IMR-90 (cell line): ENCODE measurements at regions not wholly inside any gene's neighbourhood (a gene's known extent, or its start where the extent isn't known, plus 50 kb on each side); places are given as distances from the start of the nearest gene placed in this dataset.

Experiments
- ATAC-seq: fragments of 200-7000 bp; cut with Tn5 transposase; 2 replicates; pipeline ENCODE4 v1.9.1; 2020; ENCODE audit warnings: low read depth, mild to moderate bottlenecking, moderate library complexity
- BruUV-seq: library from RNA; stranded (reverse); fragments of 400-500 nt; replicated peaks from 2 replicates; lab custom pipeline; 2021; lab: Mats Ljungman, UMichigan
- CTCF ChIA-PET: fragments of 300-600 bp; formaldehyde crosslinking; extraction: SDS; loops from one replicate; lab custom pipeline; 2021; ENCODE audit warnings: antibody characterized with exemption; lab: Yijun Ruan, JAX
- POLR2A ChIA-PET: fragments of 300-600 bp; sonication (Branson Sonifier 250); formaldehyde crosslinking; loops from one replicate; lab custom pipeline; 2022; ENCODE audit warnings: antibody characterized with exemption; ENCODE audit not compliant: unreplicated experiment; lab: Charles Lee
- DNase-seq: peaks from one replicate; pipeline ENCODE4 v3.0.0; 2013
- H2AFZ ChIP-seq: replicated peaks from 2 replicates; pipeline ENCODE3; 2013; ENCODE audit warnings: low read length, mild to moderate bottlenecking; ENCODE audit not compliant: poor library complexity
- H2AK5ac ChIP-seq: 2 replicates; pipeline ENCODE4 v1.6.1; 2013; ENCODE audit warnings: low read depth, low read length, inconsistent platforms
- H2AK9ac ChIP-seq: replicated peaks from 2 replicates; pipeline ENCODE3; 2013; ENCODE audit warnings: mild to moderate bottlenecking, low read depth, low read length, moderate library complexity; ENCODE audit not compliant: poor library complexity
- H2BK120ac ChIP-seq: 2 replicates; pipeline ENCODE4 v1.6.1; 2013; ENCODE audit warnings: low read depth, low read length, inconsistent platforms
- H2BK15ac ChIP-seq: 3 replicates; pipeline ENCODE4 v1.6.1; 2013; ENCODE audit warnings: low read depth, low read length, inconsistent platforms
- H2BK20ac ChIP-seq: 2 replicates; pipeline ENCODE4 v1.6.1; 2013; ENCODE audit warnings: low read depth, mild to moderate bottlenecking, inconsistent platforms, low read length, moderate library complexity
- H2BK5ac ChIP-seq: 2 replicates; pipeline ENCODE4 v1.6.1; 2013; ENCODE audit warnings: mild to moderate bottlenecking, low read depth, low read length, inconsistent platforms; ENCODE audit not compliant: poor library complexity, severe bottlenecking
- H3K14ac ChIP-seq: replicated peaks from 2 replicates; pipeline ENCODE4 v1.6.1; 2013; ENCODE audit warnings: low read depth, low read length, inconsistent platforms
- H3K18ac ChIP-seq: 2 replicates; pipeline ENCODE4 v1.6.1; 2013; ENCODE audit warnings: low read depth, low read length, control low read depth
- H3K23ac ChIP-seq: 2 replicates; pipeline ENCODE4 v1.6.1; 2013; ENCODE audit warnings: low read depth, low read length, inconsistent platforms
- H3K27ac ChIP-seq: 2 replicates; pipeline ENCODE4 v1.5.1; 2013; ENCODE audit warnings: mild to moderate bottlenecking, control low read depth, low read length; ENCODE audit not compliant: insufficient read depth
- H3K27me3 ChIP-seq: 2 replicates; pipeline ENCODE4 v1.6.1; 2013; ENCODE audit warnings: low read length; ENCODE audit not compliant: control insufficient read depth, insufficient read depth
- H3K36me3 ChIP-seq: 2 replicates; pipeline ENCODE4 v1.6.1; 2013; ENCODE audit warnings: low read length, mixed read lengths; ENCODE audit not compliant: control insufficient read depth, insufficient read depth
- H3K4ac ChIP-seq: 2 replicates; pipeline ENCODE4 v1.6.1; 2013; ENCODE audit warnings: low read depth, low read length, inconsistent platforms
- H3K4me1 ChIP-seq: 2 replicates; pipeline ENCODE4 v1.6.1; 2013; ENCODE audit warnings: low read length, mixed read lengths; ENCODE audit not compliant: control insufficient read depth, insufficient read depth
- H3K4me2 ChIP-seq: 2 replicates; pipeline ENCODE4 v1.6.1; 2013; ENCODE audit warnings: low read depth, mild to moderate bottlenecking, control low read depth, low read length, moderate library complexity
- H3K4me3 ChIP-seq: 2 replicates; pipeline ENCODE4 v1.5.1; 2013; ENCODE audit warnings: low read depth, mild to moderate bottlenecking, control low read depth, low read length, moderate library complexity; ENCODE audit not compliant: insufficient read depth
- H3K56ac ChIP-seq: 2 replicates; pipeline ENCODE4 v1.6.1; 2013; ENCODE audit warnings: low read length, inconsistent platforms; ENCODE audit not compliant: insufficient read depth; ENCODE audit errors: extremely low read depth
- H3K79me1 ChIP-seq, 2 experiments: 2 replicates each; pipeline ENCODE4 v1.6.1; 2013; ENCODE audit warnings: low read length in 2 of 2, inconsistent platforms in 1 of 2, low read depth in 1 of 2
- H3K9ac ChIP-seq: 2 replicates; pipeline ENCODE4 v1.6.1; 2013; ENCODE audit warnings: low read depth, low read length, control low read depth
- H3K9me1 ChIP-seq: 2 replicates; pipeline ENCODE4 v1.6.1; 2013; ENCODE audit warnings: low read length, inconsistent platforms; ENCODE audit not compliant: insufficient read depth
- H3K9me3 ChIP-seq: 2 replicates; pipeline ENCODE4 v1.6.1; 2013; ENCODE audit warnings: low read length; ENCODE audit not compliant: control insufficient read depth, insufficient read depth
- H4K20me1 ChIP-seq: 2 replicates; pipeline ENCODE4 v1.6.1; 2013; ENCODE audit warnings: low read length, inconsistent platforms; ENCODE audit not compliant: insufficient read depth
- H4K5ac ChIP-seq: 2 replicates; pipeline ENCODE4 v1.6.1; 2013; ENCODE audit warnings: mild to moderate bottlenecking, low read depth, low read length, control low read depth
- H4K8ac ChIP-seq, 2 experiments: 2 replicates each; pipeline ENCODE4 v1.6.1; 2013; ENCODE audit warnings: low read depth in 2 of 2, low read length in 2 of 2, control low read depth in 1 of 2, inconsistent platforms in 1 of 2
- H4K91ac ChIP-seq: 2 replicates; pipeline ENCODE4 v1.6.1; 2013; ENCODE audit warnings: low read depth, low read length, inconsistent platforms; ENCODE audit not compliant: insufficient read depth
- CHD1 ChIP-seq: IDR thresholded peaks from 2 replicates; pipeline ENCODE4 v1.6.1; 2012; ENCODE audit warnings: low read depth, low read length, improper control_type of control experiment
- FOS ChIP-seq: fragments of 150-350 bp; IDR thresholded peaks from 2 replicates; pipeline ENCODE4 v1.6.1; 2016; ENCODE audit warnings: low read depth, low read length
- MAFK ChIP-seq: IDR thresholded peaks from 2 replicates; pipeline ENCODE4 v1.6.1; 2012; ENCODE audit warnings: low read depth, low read length, improper control_type of control experiment
- MAZ ChIP-seq: IDR thresholded peaks from 2 replicates; pipeline ENCODE4 v1.6.1; 2012; ENCODE audit warnings: low read depth, mild to moderate bottlenecking, low read length, improper control_type of control experiment, moderate library complexity, borderline replicate concordance
- MXI1 ChIP-seq: IDR thresholded peaks from 2 replicates; pipeline ENCODE4 v1.6.1; 2012; ENCODE audit warnings: low read depth, mild to moderate bottlenecking, low read length, moderate library complexity, borderline replicate concordance
- NFE2L2 ChIP-seq: fragments of 150-350 bp; IDR thresholded peaks from 2 replicates; pipeline ENCODE4 v1.6.1; 2016; ENCODE audit warnings: low read depth, mild to moderate bottlenecking, low read length
- POLR2A ChIP-seq: IDR thresholded peaks from 2 replicates; pipeline ENCODE4 v1.6.1; 2012; ENCODE audit warnings: mild to moderate bottlenecking, low read depth, low read length
- RAD21 ChIP-seq: IDR thresholded peaks from 2 replicates; pipeline ENCODE4 v1.6.1; 2012; ENCODE audit warnings: low read length, improper control_type of control experiment
- RCOR1 ChIP-seq: IDR thresholded peaks from 2 replicates; pipeline ENCODE4 v1.6.1; 2012; ENCODE audit warnings: mild to moderate bottlenecking, low read length, improper control_type of control experiment; ENCODE audit not compliant: insufficient replicate concordance
- RFX5 ChIP-seq: IDR thresholded peaks from 2 replicates; pipeline ENCODE4 v1.8.0; 2012; ENCODE audit warnings: low read depth, mild to moderate bottlenecking, low read length, moderate library complexity
- USF2 ChIP-seq: fragments of 150-350 bp; IDR thresholded peaks from 2 replicates; pipeline ENCODE4 v1.6.1; 2017; ENCODE audit warnings: mild to moderate bottlenecking, antibody characterized with exemption, low read length, low read depth
- WGBS, 2 experiments: methylation state at CpG; one replicate each; pipeline versions ENCODE4 v1.1.5 to v1.1.7; 2013; ENCODE audit warnings: missing lambda C conversion rate in 2 of 2; ENCODE audit not compliant: insufficient read length in 1 of 2; ENCODE audit errors: extremely low coverage in 2 of 2; 5-methylcytosine and 5-hydroxymethylcytosine counted together
- dilution Hi-C: fragments of 300-500 bp; cut with HindIII; formaldehyde crosslinking; loops from one replicate; pipeline ENCODE4 v1.14.3; 2018; ENCODE audit warnings: low sequenced_read_pairs; ENCODE audit not compliant: unreplicated experiment
- in situ Hi-C: fragments of 300-500 bp; cut with MboI; formaldehyde crosslinking; loops from 3 replicates; pipeline ENCODE4 v1.14.3; 2019; ENCODE audit warnings: low sequenced_read_pairs, inconsistent platforms, mixed read lengths
- intact Hi-C: fragments of 100-400 bp; cut with micrococcal nuclease; formaldehyde crosslinking; loops from 2 replicates; pipeline ENCODE4 v1.10.0; 2022

- H2BK15ac ChIP-seq = no peak overlapping the region
- H4K20me1 ChIP-seq = no peaks in the 10 kb centered on the region
- ChIA-PET CTCF (no interaction called here), POLR2A (no interaction called here)
- intact Hi-C loops (no loop called here), dilution Hi-C loops (no loop called here), in situ Hi-C loops (no loop called here)
- H2BK20ac ChIP-seq = no peak overlapping the region
- H2BK120ac ChIP-seq = no peak overlapping the region
- TF ChIP-seq CHD1 = no peak
- no peak for TF ChIP-seq FOS
- no peak for TF ChIP-seq USF2
- TF ChIP-seq NFE2L2 = no peak
- no peak for TF ChIP-seq MAZ
- TF ChIP-seq RAD21 = no peak
- no peak for TF ChIP-seq MXI1
- no peak for TF ChIP-seq RFX5
- no peak for TF ChIP-seq MAFK
- TF ChIP-seq RCOR1 = no peak
- no peak for TF ChIP-seq POLR2A
- ATAC-seq (no peak), DNase-seq (peak; percentile 0)
- H2AK5ac ChIP-seq = no peak overlapping the region
- no peak overlapping the region for H3K4me2 ChIP-seq
- H3K36me3 ChIP-seq = no peaks in the 10 kb centered on the region
- H4K5ac ChIP-seq = no peak overlapping the region
- H3K9me3 ChIP-seq = no peaks in the 10 kb centered on the region
- H3K9me1 ChIP-seq = no peaks in the 10 kb centered on the region
- no peak overlapping the region for H4K91ac ChIP-seq
- no CpG with 5 or more reads among the region's 4 CpGs for WGBS, 2 experiments
- no peak overlapping the region for H3K9ac ChIP-seq
- no peak overlapping the region for H3K56ac ChIP-seq
- H2BK5ac ChIP-seq = no peak overlapping the region
- no TSS peak for BruUV-seq
- no peaks in the 10 kb centered on the region for H3K79me1 ChIP-seq
- no peak overlapping the region for H3K18ac ChIP-seq
- no peak overlapping the region for H3K4me3 ChIP-seq
- H2AFZ ChIP-seq = no peak overlapping the region
- no peaks in the 10 kb centered on the region for H3K27me3 ChIP-seq
- H3K14ac ChIP-seq = no peak overlapping the region
- no peak overlapping the region for H3K27ac ChIP-seq
- no peak overlapping the region for H4K8ac ChIP-seq
- no peak overlapping the region for H3K23ac ChIP-seq
- H2AK9ac ChIP-seq = no peak overlapping the region
- H3K4ac ChIP-seq = no peak overlapping the region
- H3K4me1 ChIP-seq = no peaks in the 10 kb centered on the region
These were observed 235.4 kb downstream of the HNRNPD start for GRCh38 chr4:82138374-82138773.
